B cell (primary cell): ENCODE measurements at regions not wholly inside any gene's neighbourhood (a gene's known extent, or its start where the extent isn't known, plus 50 kb on each side); places are given as distances from the start of the nearest gene placed in this dataset.

Experiments
- ATAC-seq: fragments of 200-7000 bp; cut with Tn5 transposase; one replicate; pipeline ENCODE4 v1.10.0; 2021; ENCODE audit warnings: low read depth, mild to moderate bottlenecking, moderate number of reproducible peaks, moderate library complexity
- CTCF ChIA-PET: fragments of 350-600 bp; sonication (Branson Sonifier 250); formaldehyde crosslinking; loops from one replicate; lab custom pipeline; 2021; ENCODE audit warnings: antibody characterized with exemption, inconsistent platforms; lab: Charles Lee
- POLR2A ChIA-PET: fragments of 350-600 bp; sonication (Branson Sonifier 250); formaldehyde crosslinking; loops from one replicate; lab custom pipeline; 2021; ENCODE audit warnings: antibody characterized with exemption; lab: Charles Lee
- DNase-seq: peaks from one replicate; pipeline ENCODE4 v3.0.0; 2013
- H2AFZ ChIP-seq: 2 replicates; pipeline ENCODE4 v1.6.1; 2012; ENCODE audit warnings: mild to moderate bottlenecking, low read depth, low read length; ENCODE audit not compliant: insufficient read depth, poor library complexity, severe bottlenecking
- H3K27ac ChIP-seq, 2 donors: 1 replicate in 1 of 2; 2 replicates in 1 of 2; pipeline ENCODE4 v1.5.1; 2012 to 2013; ENCODE audit warnings: low read length in 2 of 2, mild to moderate bottlenecking in 2 of 2, moderate library complexity in 1 of 2
- H3K27me3 ChIP-seq, 4 experiments: fragments of 200-600 bp in 1 of 4; sonication (generic) in 1 of 4; replicated peaks in 1 of 4; 1 replicate in 2 of 4; 2 replicates in 2 of 4; pipeline versions ENCODE4 v1.6.1 to v1.7.0; 2013 to 2016; ENCODE audit warnings: low read length in 3 of 4, mild to moderate bottlenecking in 2 of 4, mixed read lengths in 1 of 4, moderate library complexity in 1 of 4; ENCODE audit not compliant: insufficient read depth in 4 of 4, control insufficient read depth in 3 of 4; ENCODE audit errors: control extremely low read depth in 1 of 4
- H3K36me3 ChIP-seq, 2 experiments: replicated peaks in 1 of 2; 1 replicate in 1 of 2; 2 replicates in 1 of 2; pipeline versions ENCODE4 v1.6.1 to v1.7.1; 2013; ENCODE audit warnings: low read length in 1 of 2; ENCODE audit not compliant: insufficient read depth in 2 of 2, control insufficient read depth in 1 of 2; ENCODE audit errors: control extremely low read depth in 1 of 2, extremely low read depth in 1 of 2
- H3K4me1 ChIP-seq, 2 donors: fragments of 200-600 bp in 1 of 2; sonication (generic) in 1 of 2; 1 replicate in 1 of 2; 2 replicates in 1 of 2; pipeline versions ENCODE4 v1.5.1 to v1.6.1; 2013 to 2017; ENCODE audit warnings: low read length in 2 of 2; ENCODE audit not compliant: control insufficient read depth in 2 of 2, insufficient read depth in 2 of 2
- H3K4me2 ChIP-seq: replicated peaks from 2 replicates; pipeline ENCODE3; 2012; ENCODE audit warnings: mild to moderate bottlenecking, low read depth, low read length; ENCODE audit not compliant: poor library complexity, severe bottlenecking
- H3K4me3 ChIP-seq, 5 experiments: fragments of 200-600 bp in 1 of 5; sonication (generic) in 1 of 5; 1 replicate in 3 of 5; 2 replicates in 2 of 5; pipeline versions ENCODE4 v1.5.1 to v1.7.0; 2011 to 2016; ENCODE audit warnings: low read length in 4 of 5, mild to moderate bottlenecking in 4 of 5, low read depth in 2 of 5, control low read depth in 1 of 5, moderate library complexity in 1 of 5; ENCODE audit not compliant: insufficient read depth in 1 of 5; ENCODE audit errors: control extremely low read depth in 1 of 5, extremely low read depth in 1 of 5
- H3K79me2 ChIP-seq: fragments of 200-600 bp; sonication (generic); one replicate; pipeline ENCODE4 v1.6.0; 2016; ENCODE audit warnings: low read length; ENCODE audit not compliant: control insufficient read depth, insufficient read depth
- H3K9ac ChIP-seq: fragments of 200-600 bp; sonication (generic); 2 replicates; pipeline ENCODE4 v1.6.1; 2017; ENCODE audit warnings: mild to moderate bottlenecking, low read length, moderate library complexity
- H3K9me3 ChIP-seq, 3 donors: one replicate each; pipeline versions ENCODE4 v1.6.1 to v1.7.1; 2013; ENCODE audit warnings: low read length in 2 of 3; ENCODE audit not compliant: control insufficient read depth in 2 of 3, insufficient read depth in 1 of 3; ENCODE audit errors: control extremely low read depth in 1 of 3
- H4K20me1 ChIP-seq: 2 replicates; pipeline ENCODE4 v1.6.0; 2012; ENCODE audit warnings: mild to moderate bottlenecking, low read length; ENCODE audit not compliant: insufficient read depth, control insufficient read depth, poor library complexity, severe bottlenecking
- H3K27ac Mint-ChIP-seq: one replicate; pipeline ENCODE4 v1.8.0; 2021; ENCODE audit warnings: mixed read lengths
- H3K27me3 Mint-ChIP-seq: one replicate; pipeline ENCODE4 v1.8.0; 2021; ENCODE audit warnings: mixed read lengths
- H3K4me1 Mint-ChIP-seq: one replicate; pipeline ENCODE4 v1.8.0; 2021; ENCODE audit warnings: mixed read lengths
- H3K4me3 Mint-ChIP-seq: one replicate; pipeline ENCODE4 v1.8.0; 2021; ENCODE audit warnings: mixed read lengths
- H3K9me3 Mint-ChIP-seq: one replicate; pipeline ENCODE4 v1.8.0; 2022; ENCODE audit warnings: mixed read lengths; ENCODE audit not compliant: insufficient read depth
- EZH2 ChIP-seq: IDR thresholded peaks from 2 replicates; pipeline ENCODE4 v1.6.1; 2012; ENCODE audit warnings: borderline replicate concordance, low read depth, mild to moderate bottlenecking, moderate library complexity, low read length; ENCODE audit not compliant: insufficient read depth, poor library complexity, severe bottlenecking
- WGBS: methylation state at CpG from one replicate; pipeline ENCODE4 v1.1.5; 2013; ENCODE audit warnings: missing lambda C conversion rate; ENCODE audit not compliant: insufficient coverage; 5-methylcytosine and 5-hydroxymethylcytosine counted together
- intact Hi-C: fragments of 100-400 bp; cut with micrococcal nuclease; formaldehyde crosslinking; loops from one replicate; pipeline ENCODE4 v1.10.0; 2022
- TF ChIP-seq, protein P1 (sequence below): fragments of 200-600 bp; IDR thresholded peaks from one replicate; pipeline ENCODE4 v1.8.0; 2022; ENCODE audit warnings: antibody characterized with exemption, mild to moderate bottlenecking

DNA sequence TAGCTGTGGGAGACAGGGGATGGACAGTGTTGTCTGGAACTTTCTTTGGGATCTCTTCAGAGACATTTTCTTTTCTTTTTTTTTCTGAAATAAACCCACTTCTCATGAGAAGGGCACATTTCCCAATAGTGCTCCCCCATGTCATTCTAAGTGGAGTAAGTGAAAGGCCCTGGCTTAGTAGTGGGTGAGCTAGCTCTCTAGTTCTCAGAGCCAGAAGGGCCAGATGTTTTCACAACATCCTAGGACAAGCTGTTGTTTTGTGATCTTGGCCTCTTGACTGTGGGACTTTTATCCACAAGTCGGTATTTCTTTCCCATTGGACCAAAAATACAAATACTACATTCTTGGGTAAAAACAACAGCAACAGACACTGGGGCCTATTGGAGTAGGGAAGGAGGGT lies 607.7 kb upstream of the TENM4 start:
- no peak overlapping the region for H3K4me3 Mint-ChIP-seq
- Histone ChIP-seq H3K27ac (no peak overlapping the region), H3K79me2 (no peaks in the 10 kb centered on the region), H3K36me3 (no peaks in the 10 kb centered on the region), H3K4me3 (no peak overlapping the region), H3K4me1 (no peaks in the 10 kb centered on the region), H2AFZ (no peak overlapping the region), H3K9me3 (no peaks in the 10 kb centered on the region), H3K4me2 (no peak overlapping the region), H4K20me1 (no peaks in the 10 kb centered on the region), H3K9ac (no peak overlapping the region), H3K27me3 (no peaks in the 10 kb centered on the region)
- no CpG with 5 or more reads among the region's 1 CpG for WGBS
- ATAC-seq (no peak), DNase-seq (no peak)
- no peak overlapping the region for H3K27ac Mint-ChIP-seq
- CTCF ChIA-PET: no interaction called here
- no peaks in the 10 kb centered on the region for H3K4me1 Mint-ChIP-seq
- POLR2A ChIA-PET: no interaction called here
- TF ChIP-seq, protein P1, sequence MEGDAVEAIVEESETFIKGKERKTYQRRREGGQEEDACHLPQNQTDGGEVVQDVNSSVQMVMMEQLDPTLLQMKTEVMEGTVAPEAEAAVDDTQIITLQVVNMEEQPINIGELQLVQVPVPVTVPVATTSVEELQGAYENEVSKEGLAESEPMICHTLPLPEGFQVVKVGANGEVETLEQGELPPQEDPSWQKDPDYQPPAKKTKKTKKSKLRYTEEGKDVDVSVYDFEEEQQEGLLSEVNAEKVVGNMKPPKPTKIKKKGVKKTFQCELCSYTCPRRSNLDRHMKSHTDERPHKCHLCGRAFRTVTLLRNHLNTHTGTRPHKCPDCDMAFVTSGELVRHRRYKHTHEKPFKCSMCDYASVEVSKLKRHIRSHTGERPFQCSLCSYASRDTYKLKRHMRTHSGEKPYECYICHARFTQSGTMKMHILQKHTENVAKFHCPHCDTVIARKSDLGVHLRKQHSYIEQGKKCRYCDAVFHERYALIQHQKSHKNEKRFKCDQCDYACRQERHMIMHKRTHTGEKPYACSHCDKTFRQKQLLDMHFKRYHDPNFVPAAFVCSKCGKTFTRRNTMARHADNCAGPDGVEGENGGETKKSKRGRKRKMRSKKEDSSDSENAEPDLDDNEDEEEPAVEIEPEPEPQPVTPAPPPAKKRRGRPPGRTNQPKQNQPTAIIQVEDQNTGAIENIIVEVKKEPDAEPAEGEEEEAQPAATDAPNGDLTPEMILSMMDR: no peak
- TF ChIP-seq EZH2: no peak
- intact Hi-C loops: no loop called here
- H3K9me3 Mint-ChIP-seq: peaks cover 3% of the 10 kb centered on the region
- no peaks in the 10 kb centered on the region for H3K27me3 Mint-ChIP-seq

- DNase-seq: no peak
- H3K27ac Mint-ChIP-seq: no peak overlapping the region
- no peak overlapping the region for H3K4me3 Mint-ChIP-seq
- 100% methylated on average over 2 of the region's 7 CpGs for WGBS
- Histone ChIP-seq H3K36me3 (no peaks in the 10 kb centered on the region), H4K20me1 (no peaks in the 10 kb centered on the region), H3K27ac (no peak overlapping the region), H3K27me3 (no peaks in the 10 kb centered on the region), H3K4me1 (no peaks in the 10 kb centered on the region), H2AFZ (no peak overlapping the region), H3K9me3 (no peaks in the 10 kb centered on the region), H3K4me3 (no peak overlapping the region), H3K79me2 (no peaks in the 10 kb centered on the region), H3K4me2 (no peak overlapping the region), H3K9ac (no peak overlapping the region)
- POLR2A ChIA-PET: no interaction called here
- no peaks in the 10 kb centered on the region for H3K27me3 Mint-ChIP-seq
- no peaks in the 10 kb centered on the region for H3K9me3 Mint-ChIP-seq
- intact Hi-C loops: no loop called here
- TF ChIP-seq EZH2: no peak
- TF ChIP-seq, protein P1: no peak
- no peak for ATAC-seq
- CTCF ChIA-PET: no interaction called here
- no peaks in the 10 kb centered on the region for H3K4me1 Mint-ChIP-seq
Measured at GRCh38 chr11:80041136-80042000, 600.5 kb upstream of the TENM4 start.
